ENCODE measurements at regions not wholly inside any gene's neighbourhood (a gene's known extent, or its start where the extent isn't known, plus 50 kb on each side); places are given as distances from the start of the nearest gene placed in this dataset.
"Not testable (repeated sequence)": the region's sequence is repeated elsewhere in the genome, so short reads cannot be mapped to it uniquely, and the experiment has no call there.

- not testable (repeated sequence) for TF ChIP-seq POLR2A (IDR thresholded peaks at IDR 0.05); CTCF (IDR thresholded peaks at IDR 0.05 in 4 of 5, conservative IDR thresholded peaks at IDR 0.05 in 1 of 5)
Measured at GRCh38 chr6:140649502-140649901, 1275.1 kb upstream of the CITED2 start.
